Peyer's patch (tissue), 4 donors: ENCODE measurements at regions not wholly inside any gene's neighbourhood (a gene's known extent, or its start where the extent isn't known, plus 50 kb on each side); places are given as distances from the start of the nearest gene placed in this dataset.

ENCODE experiments used
- DNase-seq, 3 donors: peaks; one replicate each; pipeline ENCODE4 v3.0.0-alpha.2; 2017 to 2019
- H3K27ac ChIP-seq, 4 donors: fragments of 200-600 bp; sonication (generic); one replicate each; pipeline ENCODE4 v1.5.1; 2016 to 2019
- H3K27me3 ChIP-seq, 2 donors: fragments of 200-600 bp; sonication (generic); one replicate each; pipeline ENCODE4 v1.5.1; 2019
- H3K36me3 ChIP-seq, 3 donors: fragments of 200-600 bp; sonication (generic); one replicate each; pipeline ENCODE4 v1.5.1; 2016 to 2019
- H3K4me1 ChIP-seq, 4 donors: fragments of 200-600 bp; sonication (generic); one replicate each; pipeline ENCODE4 v1.5.1; 2016 to 2019
- H3K4me3 ChIP-seq, 4 donors: fragments of 200-600 bp; sonication (generic); 1 replicate in 3 of 4; 2 replicates in 1 of 4; pipeline ENCODE4 v1.5.1; 2016 to 2019; ENCODE audit warnings: mild to moderate bottlenecking in 1 of 4
- H3K9me3 ChIP-seq, 4 donors: fragments of 200-600 bp; sonication (generic); one replicate each; pipeline ENCODE4 v1.5.1; 2016 to 2019; ENCODE audit warnings: mild to moderate bottlenecking in 1 of 4
- POLR2A ChIP-seq, 2 donors: fragments of 450-650 bp; IDR thresholded peaks; one replicate each; pipeline ENCODE4 v1.5.1; 2017; ENCODE audit warnings: antibody characterized with exemption in 2 of 2, mild to moderate bottlenecking in 2 of 2, moderate library complexity in 2 of 2
- TF ChIP-seq, protein P1 (sequence below), 6 experiments: fragments of 450-650 bp in 4 of 6; fragments of 200-600 bp in 2 of 6; sonication (generic) in 1 of 6; IDR thresholded peaks; one replicate each; pipeline ENCODE4 v1.5.1; 2017 to 2019; ENCODE audit warnings: antibody characterized with exemption in 6 of 6, mild to moderate bottlenecking in 3 of 6, moderate library complexity in 1 of 6

DNA sequence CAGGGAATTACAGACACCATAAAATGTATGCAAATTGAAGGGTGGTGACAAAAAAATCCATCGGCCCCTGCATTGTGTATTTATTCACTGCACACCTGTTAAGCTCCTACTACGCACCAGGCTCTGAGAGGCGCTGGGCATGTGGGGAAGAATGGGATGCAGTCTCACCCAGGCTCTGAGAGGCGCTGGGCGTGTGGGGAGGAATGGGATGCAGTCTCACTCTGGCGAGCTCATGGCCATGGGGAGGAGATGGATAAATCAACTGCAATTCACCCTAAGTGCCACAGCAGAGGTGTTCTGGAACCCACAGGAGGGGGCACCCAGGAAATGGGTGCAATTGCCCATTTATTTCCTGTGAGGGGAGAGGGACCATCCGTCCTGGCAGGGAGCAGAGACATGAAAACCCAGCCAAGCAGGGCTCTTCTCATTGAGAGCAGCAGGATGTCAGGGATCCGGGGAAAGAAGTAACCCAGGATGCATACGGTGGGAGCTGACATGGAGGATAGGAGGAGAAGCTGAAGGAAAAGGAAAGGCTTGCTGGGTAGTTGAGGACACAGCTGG is 798.7 kb downstream of the TBC1D22A start:
- H3K9me3 ChIP-seq, result no peaks in the 10 kb centered on the region
- H3K4me3 ChIP-seq, result no peak overlapping the region
- H3K27me3 ChIP-seq, result no peaks in the 10 kb centered on the region
- DNase-seq, result no peak
- no peak overlapping the region for H3K27ac ChIP-seq
- no peaks in the 10 kb centered on the region for H3K4me1 ChIP-seq
- H3K36me3 ChIP-seq, result no peaks in the 10 kb centered on the region
- no peak for TF ChIP-seq POLR2A (IDR thresholded peaks at IDR 0.05)
- TF ChIP-seq, protein P1, sequence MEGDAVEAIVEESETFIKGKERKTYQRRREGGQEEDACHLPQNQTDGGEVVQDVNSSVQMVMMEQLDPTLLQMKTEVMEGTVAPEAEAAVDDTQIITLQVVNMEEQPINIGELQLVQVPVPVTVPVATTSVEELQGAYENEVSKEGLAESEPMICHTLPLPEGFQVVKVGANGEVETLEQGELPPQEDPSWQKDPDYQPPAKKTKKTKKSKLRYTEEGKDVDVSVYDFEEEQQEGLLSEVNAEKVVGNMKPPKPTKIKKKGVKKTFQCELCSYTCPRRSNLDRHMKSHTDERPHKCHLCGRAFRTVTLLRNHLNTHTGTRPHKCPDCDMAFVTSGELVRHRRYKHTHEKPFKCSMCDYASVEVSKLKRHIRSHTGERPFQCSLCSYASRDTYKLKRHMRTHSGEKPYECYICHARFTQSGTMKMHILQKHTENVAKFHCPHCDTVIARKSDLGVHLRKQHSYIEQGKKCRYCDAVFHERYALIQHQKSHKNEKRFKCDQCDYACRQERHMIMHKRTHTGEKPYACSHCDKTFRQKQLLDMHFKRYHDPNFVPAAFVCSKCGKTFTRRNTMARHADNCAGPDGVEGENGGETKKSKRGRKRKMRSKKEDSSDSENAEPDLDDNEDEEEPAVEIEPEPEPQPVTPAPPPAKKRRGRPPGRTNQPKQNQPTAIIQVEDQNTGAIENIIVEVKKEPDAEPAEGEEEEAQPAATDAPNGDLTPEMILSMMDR (IDR thresholded peaks at IDR 0.05), result no peak

- H3K27ac ChIP-seq, result no peak overlapping the region
- H3K27me3 ChIP-seq, result no peaks in the 10 kb centered on the region
- no peaks in the 10 kb centered on the region for H3K9me3 ChIP-seq
- H3K36me3 ChIP-seq, result no peaks in the 10 kb centered on the region
- no peak for DNase-seq
- TF ChIP-seq POLR2A (IDR thresholded peaks at IDR 0.05), result no peak
- TF ChIP-seq, protein P1 (IDR thresholded peaks at IDR 0.05), result no peak
- no peak overlapping the region for H3K4me3 ChIP-seq
- no peaks in the 10 kb centered on the region for H3K4me1 ChIP-seq
Observed at GRCh38 chr22:47558828-47559700, 796.6 kb downstream of the TBC1D22A start.

DNA sequence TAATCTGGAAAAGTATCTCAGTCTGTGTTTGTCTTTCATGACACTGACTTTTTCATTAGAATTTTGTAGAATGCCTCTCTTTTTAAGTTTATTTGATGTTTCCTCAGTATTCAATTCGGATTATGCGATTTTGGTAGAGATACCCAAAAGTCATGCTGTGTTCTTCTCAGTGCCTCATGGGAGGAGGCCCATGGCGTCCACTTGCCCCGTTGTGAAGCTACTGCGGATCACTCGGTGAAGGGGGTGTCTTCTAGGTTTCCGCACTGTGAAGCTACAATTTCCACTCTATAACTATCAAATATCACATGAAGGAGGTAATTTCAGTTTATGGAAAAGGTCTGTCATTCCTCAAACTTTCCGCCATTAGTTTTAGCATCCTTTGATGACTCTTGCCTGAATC is 794.0 kb downstream of the TBC1D22A start:
- Histone ChIP-seq H3K4me3 (no peak overlapping the region), H3K9me3 (no peaks in the 10 kb centered on the region), H3K4me1 (no peaks in the 10 kb centered on the region), H3K27me3 (no peaks in the 10 kb centered on the region), H3K36me3 (no peaks in the 10 kb centered on the region), H3K27ac (no peak overlapping the region)
- DNase-seq, result no peak
- TF ChIP-seq, protein P1 (IDR thresholded peaks at IDR 0.05), result no peak
- no peak for TF ChIP-seq POLR2A (IDR thresholded peaks at IDR 0.05)

- H3K4me1 ChIP-seq, result no peaks in the 10 kb centered on the region
- no peaks in the 10 kb centered on the region for H3K27me3 ChIP-seq
- no peak for DNase-seq
- no peak overlapping the region for H3K27ac ChIP-seq
- no peak for TF ChIP-seq POLR2A (IDR thresholded peaks at IDR 0.05)
- TF ChIP-seq, protein P1 (IDR thresholded peaks at IDR 0.05), result no peak
- H3K9me3 ChIP-seq, result no peaks in the 10 kb centered on the region
- no peak overlapping the region for H3K4me3 ChIP-seq
- no peaks in the 10 kb centered on the region for H3K36me3 ChIP-seq
Observed at GRCh38 chr22:47553436-47553835, 791.0 kb downstream of the TBC1D22A start.

- Histone ChIP-seq H3K4me3 (no peak overlapping the region), H3K9me3 (no peaks in the 10 kb centered on the region), H3K4me1 (no peaks in the 10 kb centered on the region), H3K27me3 (no peaks in the 10 kb centered on the region), H3K27ac (no peak overlapping the region), H3K36me3 (no peaks in the 10 kb centered on the region)
- no peak for DNase-seq
- TF ChIP-seq POLR2A (IDR thresholded peaks at IDR 0.05), result no peak
- TF ChIP-seq, protein P1 (IDR thresholded peaks at IDR 0.05), result no peak
Observed at GRCh38 chr22:47552541-47553205, 790.2 kb downstream of the TBC1D22A start.
